GM23248 (cell line): ENCODE measurements at regions not wholly inside any gene's neighbourhood (a gene's known extent, or its start where the extent isn't known, plus 50 kb on each side); places are given as distances from the start of the nearest gene placed in this dataset.

Source experiments
- EZH2 ChIP-seq: fragments of 200-600 bp; sonication (generic); IDR thresholded peaks from 2 replicates; pipeline ENCODE4 v1.6.1; 2018; ENCODE audit warnings: antibody characterized with exemption, mild to moderate bottlenecking; ENCODE audit not compliant: insufficient read depth, poor library complexity, severe bottlenecking
- EZH2phosphoT487 ChIP-seq: fragments of 200-600 bp; sonication (generic); IDR thresholded peaks from 2 replicates; pipeline ENCODE4 v1.6.1; 2018; ENCODE audit warnings: antibody characterized with exemption, moderate library complexity, mild to moderate bottlenecking, low read depth; ENCODE audit not compliant: insufficient read depth

DNA sequence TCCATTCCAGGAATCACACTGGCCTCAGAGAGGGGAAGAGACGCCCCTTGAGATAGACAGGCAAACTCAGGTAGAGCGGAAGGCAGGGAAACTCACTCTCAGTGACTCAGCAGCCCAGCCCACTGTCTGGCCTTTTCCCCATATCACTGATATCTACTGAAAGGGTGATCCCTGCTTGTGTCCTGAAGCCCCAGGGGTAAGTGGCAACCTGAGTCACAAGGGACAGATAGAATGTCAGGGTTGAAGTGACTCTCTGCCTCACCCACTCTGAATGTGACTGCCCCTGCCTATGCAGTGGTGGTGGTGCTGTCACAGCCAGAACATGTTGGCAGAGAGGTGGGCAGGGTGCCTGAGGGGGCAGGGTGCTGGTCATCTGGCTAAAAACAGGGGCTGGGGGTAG lies 157.5 kb upstream of the FGGY start:
- TF ChIP-seq EZH2 (no peak), EZH2phosphoT487 (no peak)
